Natural killer cell (primary cell): ENCODE measurements at regions not wholly inside any gene's neighbourhood (a gene's known extent, or its start where the extent isn't known, plus 50 kb on each side); places are given as distances from the start of the nearest gene placed in this dataset.

Experiments used
- ATAC-seq, 3 donors: fragments of 150-1000 bp in 2 of 3; fragments of 200-7000 bp in 1 of 3; cut with Tn5 transposase; 1 replicate in 1 of 3; 2 replicates in 2 of 3; pipeline ENCODE4 v1.10.0; 2021; ENCODE audit warnings: mild to moderate bottlenecking in 2 of 3, moderate library complexity in 2 of 3
- DNase-seq, 2 donors: peaks; one replicate each; pipeline versions ENCODE4 v3.0.0 to v3.0.0-alpha.2; 2013 to 2021; ENCODE audit warnings: mixed read lengths in 1 of 2
- H3K27ac ChIP-seq: one replicate; pipeline ENCODE4 v1.5.1; 2013; ENCODE audit warnings: mild to moderate bottlenecking, low read length
- H3K27me3 ChIP-seq: one replicate; pipeline ENCODE4 v1.6.1; 2013; ENCODE audit warnings: low read length; ENCODE audit not compliant: control insufficient read depth, insufficient read depth
- H3K36me3 ChIP-seq: one replicate; pipeline ENCODE4 v1.6.1; 2013; ENCODE audit warnings: low read length; ENCODE audit not compliant: control insufficient read depth, insufficient read depth
- H3K4me1 ChIP-seq: one replicate; pipeline ENCODE4 v1.6.1; 2013; ENCODE audit warnings: low read length; ENCODE audit not compliant: control insufficient read depth, insufficient read depth
- H3K4me3 ChIP-seq: one replicate; pipeline ENCODE4 v1.5.1; 2013; ENCODE audit warnings: low read length
- H3K9me3 ChIP-seq: one replicate; pipeline ENCODE4 v1.6.1; 2013; ENCODE audit warnings: low read length; ENCODE audit not compliant: control insufficient read depth, insufficient read depth
- H3K27ac Mint-ChIP-seq, 2 donors: one replicate each; pipeline ENCODE4 v1.8.0; 2022; ENCODE audit warnings: mild to moderate bottlenecking in 2 of 2, mixed read lengths in 2 of 2, moderate library complexity in 1 of 2
- H3K27me3 Mint-ChIP-seq, 2 donors: one replicate each; pipeline ENCODE4 v1.8.0; 2022; ENCODE audit warnings: low read depth in 2 of 2, mixed read lengths in 2 of 2
- H3K36me3 Mint-ChIP-seq: one replicate; pipeline ENCODE4 v1.8.0; 2022; ENCODE audit warnings: mixed read lengths
- H3K4me1 Mint-ChIP-seq, 2 donors: one replicate each; pipeline ENCODE4 v1.8.0; 2022; ENCODE audit warnings: mixed read lengths in 2 of 2
- H3K4me3 Mint-ChIP-seq: one replicate; pipeline ENCODE4 v1.8.0; 2022; ENCODE audit warnings: mild to moderate bottlenecking, moderate library complexity, mixed read lengths
- H3K9me3 Mint-ChIP-seq, 2 donors: one replicate each; pipeline ENCODE4 v1.8.0; 2022; ENCODE audit warnings: mixed read lengths in 2 of 2
- WGBS: methylation state at CpG from one replicate; pipeline ENCODE4 v1.1.7; 2013; ENCODE audit warnings: missing lambda C conversion rate; ENCODE audit not compliant: insufficient coverage; 5-methylcytosine and 5-hydroxymethylcytosine counted together
- intact Hi-C: fragments of 100-400 bp; cut with micrococcal nuclease; formaldehyde crosslinking; loops from one replicate; pipeline ENCODE4 v1.14.2; 2022
- TF ChIP-seq, protein P1 (sequence below): fragments of 200-600 bp; IDR thresholded peaks from one replicate; pipeline ENCODE4 v1.8.0; 2022; ENCODE audit warnings: antibody characterized with exemption

DNA sequence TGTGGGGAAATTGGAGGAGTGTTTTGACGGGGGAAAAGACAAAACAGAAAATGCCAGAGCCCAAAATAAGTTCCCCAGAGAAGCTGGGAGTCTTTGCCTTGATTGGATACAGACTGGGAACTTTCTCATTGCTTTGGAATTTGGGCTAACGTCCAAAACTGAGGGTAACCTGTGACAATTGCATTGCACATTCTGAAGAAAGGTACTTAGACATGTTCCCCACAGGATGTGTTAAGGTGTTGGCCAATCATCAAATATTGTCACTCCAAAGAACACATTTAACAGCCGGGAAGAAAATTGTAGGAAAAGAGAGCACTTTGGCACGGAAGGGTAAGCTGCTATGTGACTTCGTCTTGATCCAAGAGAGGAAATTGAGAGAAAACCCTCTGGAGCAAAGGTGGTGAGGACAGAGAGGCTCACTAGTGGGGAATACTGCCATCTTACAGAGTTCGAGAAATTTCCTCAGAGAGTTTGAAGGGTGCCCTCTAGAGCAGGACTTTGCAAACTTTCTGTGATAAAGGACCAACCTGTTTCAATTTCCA, 619.5 kb upstream of the TBL1XR1 start:
- H3K27ac ChIP-seq: no peak overlapping the region
- H3K4me3 ChIP-seq: no peak overlapping the region
- H3K9me3 Mint-ChIP-seq: no peaks in the 10 kb centered on the region
- H3K4me1 Mint-ChIP-seq: no peaks in the 10 kb centered on the region
- H3K9me3 ChIP-seq: no peaks in the 10 kb centered on the region
- no peak overlapping the region for H3K4me3 Mint-ChIP-seq
- no peak for ATAC-seq
- H3K4me1 ChIP-seq: no peaks in the 10 kb centered on the region
- intact Hi-C loops: no loop called here
- no peaks in the 10 kb centered on the region for H3K27me3 ChIP-seq
- no peak for DNase-seq
- no peaks in the 10 kb centered on the region for H3K27me3 Mint-ChIP-seq
- TF ChIP-seq, protein P1, sequence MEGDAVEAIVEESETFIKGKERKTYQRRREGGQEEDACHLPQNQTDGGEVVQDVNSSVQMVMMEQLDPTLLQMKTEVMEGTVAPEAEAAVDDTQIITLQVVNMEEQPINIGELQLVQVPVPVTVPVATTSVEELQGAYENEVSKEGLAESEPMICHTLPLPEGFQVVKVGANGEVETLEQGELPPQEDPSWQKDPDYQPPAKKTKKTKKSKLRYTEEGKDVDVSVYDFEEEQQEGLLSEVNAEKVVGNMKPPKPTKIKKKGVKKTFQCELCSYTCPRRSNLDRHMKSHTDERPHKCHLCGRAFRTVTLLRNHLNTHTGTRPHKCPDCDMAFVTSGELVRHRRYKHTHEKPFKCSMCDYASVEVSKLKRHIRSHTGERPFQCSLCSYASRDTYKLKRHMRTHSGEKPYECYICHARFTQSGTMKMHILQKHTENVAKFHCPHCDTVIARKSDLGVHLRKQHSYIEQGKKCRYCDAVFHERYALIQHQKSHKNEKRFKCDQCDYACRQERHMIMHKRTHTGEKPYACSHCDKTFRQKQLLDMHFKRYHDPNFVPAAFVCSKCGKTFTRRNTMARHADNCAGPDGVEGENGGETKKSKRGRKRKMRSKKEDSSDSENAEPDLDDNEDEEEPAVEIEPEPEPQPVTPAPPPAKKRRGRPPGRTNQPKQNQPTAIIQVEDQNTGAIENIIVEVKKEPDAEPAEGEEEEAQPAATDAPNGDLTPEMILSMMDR: no peak
- no peaks in the 10 kb centered on the region for H3K36me3 Mint-ChIP-seq
- H3K27ac Mint-ChIP-seq: no peak overlapping the region
- H3K36me3 ChIP-seq: no peaks in the 10 kb centered on the region
- WGBS: 95% methylated on average over 6 of the region's 6 CpGs

DNA sequence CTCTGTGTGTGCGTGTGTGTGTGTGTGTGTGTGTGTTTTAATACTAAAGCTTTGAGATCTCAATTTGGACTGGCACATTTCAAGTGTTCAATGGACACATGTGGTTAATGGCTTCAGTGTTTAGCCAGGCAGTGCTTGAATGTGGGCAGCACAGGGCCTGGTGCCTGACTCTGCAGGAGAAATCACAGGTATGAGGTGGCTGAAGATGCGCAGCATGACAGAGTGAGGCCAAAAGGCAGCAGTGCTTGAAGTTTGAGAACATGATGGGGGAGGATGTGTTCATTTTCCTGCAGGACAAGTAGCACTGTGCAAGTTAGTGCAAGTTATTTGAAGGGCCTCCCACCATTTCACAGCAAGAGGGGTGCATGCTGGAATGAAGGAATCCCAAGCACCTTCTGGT, 620.5 kb upstream of the TBL1XR1 start:
- H3K27ac Mint-ChIP-seq: no peak overlapping the region
- H3K4me1 Mint-ChIP-seq: no peaks in the 10 kb centered on the region
- H3K9me3 ChIP-seq: no peaks in the 10 kb centered on the region
- ATAC-seq (no peak), DNase-seq (no peak)
- H3K36me3 Mint-ChIP-seq: no peaks in the 10 kb centered on the region
- no peaks in the 10 kb centered on the region for H3K9me3 Mint-ChIP-seq
- intact Hi-C loops: no loop called here
- no peak overlapping the region for H3K4me3 ChIP-seq
- H3K27me3 ChIP-seq: no peaks in the 10 kb centered on the region
- no peak overlapping the region for H3K27ac ChIP-seq
- 93% methylated on average over 2 of the region's 2 CpGs for WGBS
- TF ChIP-seq, protein P1: no peak
- H3K4me3 Mint-ChIP-seq: no peak overlapping the region
- no peaks in the 10 kb centered on the region for H3K4me1 ChIP-seq
- H3K36me3 ChIP-seq: no peaks in the 10 kb centered on the region
- H3K27me3 Mint-ChIP-seq: no peaks in the 10 kb centered on the region

DNA sequence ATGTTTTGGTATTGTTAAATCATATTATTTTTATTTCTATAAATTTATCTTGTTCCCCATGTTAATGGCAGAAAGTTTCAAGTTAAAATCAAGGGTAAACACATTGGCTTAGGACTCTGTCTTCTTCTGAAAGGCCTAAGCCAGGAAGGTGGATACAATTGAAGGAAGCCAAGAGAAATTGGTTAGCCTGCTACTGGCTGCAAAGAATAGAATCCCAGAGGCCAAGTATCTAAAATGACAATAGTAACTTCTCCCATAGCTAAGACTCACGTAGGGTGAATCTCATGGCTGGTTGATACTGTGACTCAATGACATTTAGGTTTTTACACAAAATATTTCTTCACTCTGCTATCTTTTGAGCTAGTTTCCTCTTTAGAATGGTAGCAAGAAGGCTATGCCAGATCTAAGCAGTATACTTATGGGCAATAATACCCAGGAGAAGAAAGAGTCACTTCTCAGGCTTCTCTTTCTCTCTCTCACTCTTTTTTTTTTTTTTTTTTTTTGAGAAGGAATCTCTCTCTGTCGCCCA, 621.5 kb upstream of the TBL1XR1 start:
- Histone ChIP-seq H3K27me3 (no peaks in the 10 kb centered on the region), H3K36me3 (no peaks in the 10 kb centered on the region), H3K4me3 (no peak overlapping the region), H3K4me1 (no peaks in the 10 kb centered on the region), H3K27ac (no peak overlapping the region), H3K9me3 (no peaks in the 10 kb centered on the region)
- Mint-ChIP-seq H3K4me3 (no peak overlapping the region), H3K4me1 (no peaks in the 10 kb centered on the region), H3K9me3 (no peaks in the 10 kb centered on the region), H3K36me3 (no peaks in the 10 kb centered on the region), H3K27me3 (no peaks in the 10 kb centered on the region), H3K27ac (no peak overlapping the region)
- DNase-seq (no peak), ATAC-seq (no peak)
- 80% methylated on average over 1 of the region's 2 CpGs for WGBS
- TF ChIP-seq, protein P1: no peak
- intact Hi-C loops: no loop called here

DNA sequence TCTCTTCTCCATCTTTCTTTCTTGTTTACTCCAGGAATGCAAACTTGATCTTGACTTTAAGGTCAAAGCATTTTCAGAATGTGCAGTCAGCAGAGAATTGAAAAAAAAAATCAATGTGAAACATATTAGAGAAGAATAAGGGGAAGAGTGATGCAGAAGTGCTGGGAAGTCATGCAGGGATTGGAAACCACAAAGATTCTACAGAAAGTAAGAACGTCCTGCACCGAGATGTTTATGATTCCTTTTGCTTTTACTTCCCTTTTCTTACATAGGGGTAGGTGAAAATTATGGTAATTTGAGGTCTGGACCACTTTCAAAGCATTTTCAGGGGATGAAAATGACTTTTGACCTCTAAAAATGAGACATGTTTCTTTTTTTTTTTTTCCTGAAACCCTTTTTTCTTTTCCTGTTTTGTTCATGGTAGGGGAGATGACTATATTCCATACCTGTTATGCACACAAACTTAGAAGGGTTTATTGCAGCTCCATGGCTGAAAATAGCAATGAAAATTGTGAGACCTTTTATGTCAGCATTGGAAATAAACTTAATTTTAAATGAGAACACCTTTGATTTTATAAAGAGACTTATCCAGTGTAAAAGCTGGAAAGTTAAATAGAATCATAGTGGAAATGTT, 623.5 kb upstream of the TBL1XR1 start:
- H3K9me3 ChIP-seq: no peaks in the 10 kb centered on the region
- Mint-ChIP-seq H3K27me3 (no peaks in the 10 kb centered on the region), H3K36me3 (no peaks in the 10 kb centered on the region), H3K4me1 (no peaks in the 10 kb centered on the region), H3K27ac (no peak overlapping the region), H3K9me3 (no peaks in the 10 kb centered on the region), H3K4me3 (no peak overlapping the region)
- TF ChIP-seq, protein P1: no peak
- H3K4me1 ChIP-seq: no peaks in the 10 kb centered on the region
- H3K27ac ChIP-seq: no peak overlapping the region
- no peaks in the 10 kb centered on the region for H3K27me3 ChIP-seq
- no CpG with 5 or more reads among the region's 2 CpGs for WGBS
- ATAC-seq (no peak), DNase-seq (no peak)
- intact Hi-C loops: no loop called here
- no peaks in the 10 kb centered on the region for H3K36me3 ChIP-seq
- H3K4me3 ChIP-seq: no peak overlapping the region
